ENCODE measurements at regions not wholly inside any gene's neighbourhood (a gene's known extent, or its start where the extent isn't known, plus 50 kb on each side); places are given as distances from the start of the nearest gene placed in this dataset.
"Not testable (repeated sequence)": the region's sequence is repeated elsewhere in the genome, so short reads cannot be mapped to it uniquely, and the experiment has no call there.

DNA sequence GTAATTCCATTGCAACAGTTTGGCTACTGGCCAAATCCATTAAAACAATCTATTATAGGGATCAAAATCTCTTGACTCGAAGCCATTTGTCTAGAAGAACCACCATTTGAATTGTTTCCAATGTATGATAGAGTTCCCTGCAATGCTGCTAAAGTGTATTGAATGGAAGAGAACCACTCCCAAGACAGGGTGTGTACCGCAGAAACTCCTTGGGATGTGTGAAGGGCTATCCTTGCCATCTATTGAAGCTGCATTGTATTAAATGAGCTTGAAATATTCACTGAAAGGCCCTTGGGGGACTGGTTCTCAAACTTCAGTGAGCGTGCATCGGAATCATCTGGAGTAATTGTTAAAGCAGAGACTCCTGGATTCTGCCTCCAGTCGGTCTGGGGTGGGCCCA is 260.4 kb upstream of the MEIS1 start:
- DNase-seq = no peak

DNA sequence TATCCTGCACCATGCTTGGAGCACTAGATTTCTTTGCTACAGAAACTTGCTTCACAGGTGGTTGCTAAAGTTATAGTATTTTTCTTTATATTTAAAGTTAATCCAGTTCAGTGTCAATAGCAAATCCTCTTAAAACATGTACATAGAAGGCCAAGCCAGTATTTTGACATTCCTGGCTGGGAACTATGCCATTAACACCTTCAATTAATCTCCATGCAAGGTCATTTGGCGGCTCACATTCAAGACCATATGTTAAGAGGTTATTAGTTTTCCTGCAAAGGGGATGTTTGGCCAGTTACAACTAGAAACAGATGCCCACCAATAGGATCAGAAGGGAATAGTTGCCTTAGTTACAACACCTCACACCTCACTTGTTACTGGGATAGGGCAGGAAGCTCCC is 261.3 kb upstream of the MEIS1 start:
- DNase-seq = no peak

DNA sequence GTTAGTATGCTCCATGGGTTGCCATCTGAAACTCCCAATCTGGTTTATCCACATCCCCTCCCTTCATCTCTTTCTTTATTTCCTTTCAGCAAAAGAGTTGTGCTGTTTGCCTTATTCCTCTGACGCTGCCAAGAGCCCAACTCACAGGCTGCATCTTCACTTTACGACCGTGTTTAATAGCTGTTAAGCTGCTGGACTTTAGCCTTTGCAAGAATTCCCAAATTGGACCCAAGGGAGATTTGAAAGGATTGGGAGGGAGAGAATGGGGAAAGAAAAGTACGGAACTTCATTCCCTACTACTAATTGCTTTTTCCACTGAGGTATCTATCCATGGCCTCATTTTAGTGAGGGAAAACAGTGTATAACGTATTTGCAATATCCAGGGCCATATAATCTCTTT is 263.4 kb upstream of the MEIS1 start:
- DNase-seq = no peak

DNA sequence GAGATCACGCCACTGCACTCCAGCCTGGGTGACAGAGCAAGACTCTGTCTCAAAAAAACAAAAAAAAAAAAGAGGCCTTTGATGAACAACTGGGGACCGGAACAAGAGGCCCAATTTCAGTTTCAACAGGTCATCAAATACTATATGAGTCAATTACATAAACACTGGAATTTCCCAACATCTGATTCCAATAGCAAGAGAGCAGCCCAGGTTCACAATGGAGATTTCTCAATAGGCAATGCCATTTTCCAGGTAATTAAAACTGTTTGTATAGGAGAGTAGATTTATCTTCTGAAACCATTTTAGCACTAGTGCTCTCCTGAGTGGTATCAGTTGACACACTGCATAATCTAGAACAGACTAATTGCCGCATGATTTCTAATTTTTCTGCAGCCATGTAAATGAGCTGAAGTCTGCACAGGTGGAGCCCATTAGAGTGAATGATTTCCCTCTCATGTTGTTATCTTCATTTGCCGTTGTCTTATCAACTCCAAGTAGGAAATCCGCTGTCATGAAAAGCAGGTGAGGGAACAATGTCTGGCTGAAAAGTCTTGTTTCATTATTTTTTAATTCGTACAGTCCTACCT is 264.1 kb upstream of the MEIS1 start:
- DNase-seq = no peak

DNA sequence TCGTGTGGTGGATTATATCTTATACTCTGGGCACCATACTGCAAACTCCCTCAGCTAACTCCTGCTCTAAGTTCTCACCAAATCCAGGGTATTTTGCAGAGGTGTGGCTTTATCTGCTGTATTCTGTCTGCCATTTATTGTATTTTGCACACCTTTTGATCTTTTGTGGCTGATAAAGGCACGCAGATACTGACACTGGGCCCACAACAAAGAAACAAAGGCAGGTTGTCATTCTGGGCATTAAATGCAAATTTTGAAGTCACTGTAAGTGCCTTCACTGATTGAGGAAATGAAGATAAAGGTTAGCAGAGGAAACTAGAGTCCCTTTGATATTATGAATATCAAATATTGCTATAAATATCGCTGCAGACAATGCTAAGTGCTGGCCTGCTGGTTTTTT is 265.8 kb upstream of the MEIS1 start:
- DNase-seq = no peak

DNA sequence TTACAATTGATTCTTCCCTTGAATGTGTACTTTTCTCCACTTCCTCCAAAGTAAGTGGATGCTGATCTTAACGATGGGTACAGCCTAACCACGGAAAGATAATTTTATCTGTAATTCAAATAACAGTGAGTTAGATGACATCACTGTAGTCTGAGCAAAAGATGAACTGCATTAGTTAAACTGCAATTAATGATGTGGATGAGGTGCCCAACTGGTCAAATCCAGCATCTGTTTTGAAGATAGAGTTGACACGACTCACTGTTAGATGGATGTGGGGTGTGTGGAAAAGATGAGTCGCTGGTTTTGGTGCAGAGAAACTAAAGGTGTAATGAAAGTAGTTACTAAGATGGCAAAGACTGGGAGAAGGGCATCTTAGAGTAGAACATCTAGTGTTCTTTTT is 270.5 kb upstream of the MEIS1 start:
- no peak for DNase-seq

DNA sequence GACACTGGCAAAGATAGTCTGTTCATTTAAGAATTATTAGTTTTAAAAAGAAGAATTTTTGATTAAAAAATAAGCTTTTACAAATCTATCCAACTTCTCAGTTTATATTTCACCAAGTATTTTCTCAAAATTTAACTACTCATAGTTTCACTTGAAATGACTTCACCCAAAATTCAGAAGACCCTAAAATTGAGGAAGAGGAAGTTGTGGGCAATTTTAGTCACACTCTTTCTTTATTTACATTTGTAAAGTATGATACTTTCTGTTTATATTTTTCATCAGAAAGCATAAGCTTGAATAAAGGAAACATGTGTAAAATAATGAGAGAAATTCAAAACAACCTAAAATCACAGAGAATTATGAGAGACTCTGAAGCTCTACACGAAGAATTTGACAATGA is 278.8 kb upstream of the MEIS1 start:
- DNase-seq = no peak

DNA sequence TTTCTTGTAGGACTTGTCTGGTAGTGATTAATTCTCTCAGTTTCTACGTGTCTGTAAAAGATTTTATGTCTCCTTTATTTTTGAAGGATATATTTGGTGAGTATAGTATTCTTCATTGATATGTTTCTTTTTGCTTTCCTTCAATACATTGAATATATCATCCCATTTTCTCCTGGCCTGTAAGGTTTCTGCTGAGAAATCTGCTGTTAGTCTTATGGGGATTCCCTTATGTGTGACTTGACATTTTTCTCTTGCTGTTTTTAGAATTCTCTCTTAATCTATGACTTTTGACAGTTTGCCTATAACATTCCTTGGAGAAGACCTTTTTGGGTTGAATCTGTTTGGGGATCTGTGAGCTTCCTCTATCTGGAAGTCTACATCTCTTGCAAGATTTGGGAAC is 281.0 kb upstream of the MEIS1 start:
- DNase-seq = no peak

DNA sequence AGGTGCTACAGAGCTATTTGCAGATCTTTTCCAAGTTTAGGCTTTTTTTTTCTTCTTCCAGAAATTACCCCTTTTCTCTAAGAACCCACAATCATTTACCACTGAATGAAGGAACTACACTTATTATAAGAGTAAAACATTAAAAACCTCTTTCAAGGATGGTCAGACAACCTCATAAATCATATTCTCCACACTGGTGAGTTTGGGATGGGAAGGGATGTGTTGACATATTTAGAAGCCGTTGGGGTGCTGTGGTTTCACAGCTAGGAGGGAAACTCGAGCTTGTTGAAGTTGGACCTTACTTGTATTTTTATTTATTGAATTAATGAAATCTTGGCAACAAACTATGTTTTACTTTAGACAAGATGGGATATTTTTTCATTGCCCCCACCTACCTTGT is 289.4 kb upstream of the MEIS1 start:
- DNase-seq = no peak

DNA sequence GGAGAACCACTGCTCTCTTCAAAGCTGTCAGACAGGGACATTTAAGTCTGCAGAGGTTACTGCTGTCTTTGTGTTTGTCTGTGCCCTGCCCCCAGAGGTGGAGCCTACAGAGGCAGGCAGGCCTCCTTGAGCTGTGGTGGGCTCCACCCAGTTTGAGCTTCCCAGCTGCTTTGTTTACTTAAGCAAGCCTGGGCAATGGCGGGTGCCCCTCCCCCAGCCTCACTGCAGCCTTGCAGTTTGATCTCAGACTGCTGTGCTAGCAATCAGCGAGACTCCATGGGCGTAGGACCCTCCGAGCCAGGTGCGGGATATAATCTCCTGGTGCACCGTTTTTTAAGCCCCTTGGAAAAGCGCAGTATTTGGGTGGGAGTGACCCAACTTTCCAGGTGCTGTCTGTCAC is 290.6 kb upstream of the MEIS1 start:
- not testable (repeated sequence) for DNase-seq

DNA sequence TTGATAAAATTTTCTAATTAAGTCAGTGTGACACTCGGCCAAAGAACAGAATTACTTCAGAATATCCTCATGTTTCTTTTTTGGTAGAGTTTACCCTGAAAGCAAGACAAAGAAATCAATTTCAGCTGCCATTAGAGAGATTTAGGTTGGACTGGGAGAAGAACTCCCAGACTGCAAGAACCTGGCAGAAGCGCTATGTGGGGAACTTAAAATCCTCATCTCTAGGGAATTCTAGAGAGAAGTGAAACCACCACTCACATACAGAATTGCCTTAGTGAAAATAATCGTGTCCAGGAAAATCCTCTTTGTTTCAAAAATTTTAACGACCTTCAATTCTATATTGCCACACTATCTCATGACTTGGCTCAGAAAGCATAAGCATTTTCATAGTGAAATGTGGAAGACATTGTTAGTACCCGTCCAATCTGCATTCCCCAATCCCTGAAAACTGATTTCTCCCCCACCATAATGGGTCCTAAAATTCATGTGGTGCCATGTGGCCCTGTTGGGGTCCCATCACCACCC is 297.3 kb upstream of the MEIS1 start:
- no peak for DNase-seq

DNA sequence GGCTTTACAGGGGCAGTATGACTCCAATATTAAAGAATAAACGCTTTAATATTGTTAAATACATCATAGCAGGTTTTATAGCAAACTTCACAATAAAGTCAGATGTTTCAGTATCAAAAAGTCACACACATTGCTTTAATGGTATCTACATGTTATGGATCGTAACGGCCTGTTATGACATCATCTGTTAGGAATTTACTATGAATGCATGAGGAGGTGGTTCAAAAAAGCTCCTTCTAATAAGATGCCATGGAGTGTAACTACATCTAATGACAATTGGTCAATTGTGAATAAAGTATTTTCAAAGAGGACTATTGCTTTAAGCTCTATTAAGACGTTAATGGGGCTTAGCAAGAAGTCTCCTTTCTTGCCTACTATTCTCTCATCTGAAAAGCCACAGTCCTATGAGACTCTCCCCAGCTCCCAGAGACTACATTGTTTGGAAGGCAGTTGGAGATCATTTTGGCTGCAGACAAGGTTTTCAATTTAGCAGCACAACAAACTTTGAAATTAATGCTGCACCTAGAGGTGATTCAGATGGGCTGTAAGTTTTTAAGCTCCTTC is 300.7 kb upstream of the MEIS1 start:
- no peak for DNase-seq

DNA sequence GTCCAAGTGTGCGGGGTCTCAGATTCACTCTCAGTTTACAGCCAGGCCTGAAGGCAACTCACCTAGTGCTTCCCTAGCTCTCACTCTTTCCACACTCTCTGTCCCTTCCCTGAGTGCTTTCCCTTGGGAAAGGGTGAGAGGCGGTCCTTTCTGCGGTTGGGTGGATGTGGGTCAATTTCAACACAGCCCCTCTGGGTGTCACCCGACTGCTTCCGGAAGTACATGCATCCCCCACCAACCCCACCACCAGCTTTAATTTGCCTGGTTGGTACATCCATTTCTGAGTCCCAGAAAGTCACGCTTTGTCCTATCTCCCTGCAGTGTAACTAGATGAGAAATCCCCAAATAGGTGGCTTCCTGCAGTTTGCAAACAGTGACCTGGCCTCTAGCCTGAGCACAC is 307.3 kb upstream of the MEIS1 start:
- DNase-seq = no peak

DNA sequence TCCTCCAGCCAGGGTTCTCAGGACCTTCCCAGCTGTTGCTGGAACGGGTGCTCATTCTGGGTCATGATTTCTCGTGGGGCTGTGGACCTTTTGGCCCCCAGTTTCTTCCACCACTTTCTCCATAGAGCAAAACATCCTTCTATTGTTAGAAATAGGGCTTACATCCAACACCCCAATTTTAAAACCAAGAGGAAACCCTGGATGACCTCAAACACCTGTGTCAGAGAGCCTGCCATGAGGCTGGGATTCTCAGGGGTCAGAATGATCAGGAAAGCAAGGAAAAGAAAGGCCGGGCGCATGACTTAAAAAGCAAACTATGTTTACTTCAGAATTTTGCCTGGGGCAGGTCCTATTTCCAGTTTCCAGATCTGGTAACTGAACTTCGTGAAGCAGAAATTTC is 307.9 kb upstream of the MEIS1 start:
- no peak for DNase-seq

DNA sequence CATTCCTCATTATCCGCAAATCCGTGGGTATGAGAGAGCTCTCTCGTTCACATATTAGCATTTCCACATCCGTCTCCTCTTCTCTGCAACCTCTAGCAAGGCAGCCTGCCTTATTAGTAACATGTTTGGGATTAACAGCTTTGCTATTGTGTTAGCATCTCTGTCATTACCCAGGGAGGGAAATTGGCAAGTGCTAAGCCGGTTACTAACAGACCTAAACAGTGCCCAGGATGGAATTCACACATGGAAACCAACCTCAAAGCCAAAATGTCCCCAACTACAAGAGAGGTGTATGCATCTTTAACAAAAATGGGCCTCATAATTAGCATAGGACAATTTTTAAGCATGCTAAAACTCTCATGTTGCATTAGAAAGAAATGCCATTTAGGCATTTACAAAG is 309.0 kb upstream of the MEIS1 start:
- no peak for DNase-seq

DNA sequence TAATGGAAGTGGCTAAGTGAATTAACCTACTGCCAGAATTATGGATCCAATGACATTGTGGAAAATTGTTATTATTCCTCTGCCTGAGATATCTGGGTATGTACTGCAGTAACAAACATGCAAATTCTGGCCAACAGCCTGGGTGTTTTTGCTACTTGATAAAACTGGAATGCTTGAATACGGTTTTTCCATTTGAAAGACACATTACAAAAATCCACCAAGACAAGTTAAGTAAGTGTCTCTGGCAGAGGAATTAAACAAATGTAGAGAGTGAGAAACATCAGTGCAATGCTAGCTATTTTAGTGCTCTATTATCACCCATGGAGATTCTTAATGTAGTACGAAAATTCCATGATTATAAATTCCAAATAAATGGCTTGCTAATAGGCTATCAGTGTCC is 312.4 kb upstream of the MEIS1 start:
- DNase-seq = no peak

DNA sequence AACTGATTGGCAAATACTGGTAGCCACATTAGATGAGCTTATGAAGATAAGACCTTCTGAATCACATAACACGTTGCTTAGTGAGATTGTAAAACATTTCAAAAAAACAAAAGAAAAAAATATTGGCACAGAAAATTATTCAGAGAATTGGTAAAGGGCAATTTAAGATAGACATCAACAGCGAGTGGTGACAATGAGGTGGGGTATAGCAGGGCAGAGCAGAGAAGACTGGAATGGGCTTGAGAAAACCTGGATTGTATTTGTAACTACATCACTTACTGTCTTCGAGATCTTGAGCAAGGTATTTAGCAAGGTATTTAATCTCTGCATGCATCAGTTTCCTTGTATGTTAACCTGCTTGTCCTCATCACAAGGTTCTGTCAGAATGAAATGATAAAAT is 313.0 kb upstream of the MEIS1 start:
- DNase-seq = no peak

DNA sequence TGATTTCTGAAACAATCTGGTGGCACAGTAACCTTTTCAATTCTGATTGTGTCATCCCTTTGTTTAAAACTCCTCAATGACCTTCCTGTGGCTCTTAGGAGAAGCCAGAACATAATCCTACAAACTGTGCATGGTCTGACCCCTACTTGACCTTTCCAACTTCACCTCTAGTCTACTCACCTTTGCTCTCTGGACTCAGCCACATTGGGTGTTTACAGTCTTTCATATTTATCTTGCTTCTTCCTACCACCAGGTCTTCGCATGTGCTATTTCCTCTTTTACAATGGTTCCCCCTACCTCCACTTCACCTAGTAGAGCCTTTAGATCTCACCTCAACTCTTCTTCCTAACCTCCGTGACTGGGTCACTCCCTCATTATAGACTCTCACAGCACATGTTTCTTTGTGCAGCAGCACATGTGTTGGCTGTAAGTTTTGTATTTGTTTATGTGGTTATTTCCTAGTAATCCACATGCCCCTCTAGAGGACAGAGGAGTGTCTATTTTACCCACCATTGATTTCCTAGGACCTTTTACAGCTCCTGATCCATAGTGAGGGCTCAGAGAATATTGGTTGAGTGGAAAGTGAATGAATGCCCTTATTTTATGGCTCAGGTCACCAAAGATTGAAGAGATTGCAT is 320.8 kb upstream of the MEIS1 start:
- DNase-seq = no peak

DNA sequence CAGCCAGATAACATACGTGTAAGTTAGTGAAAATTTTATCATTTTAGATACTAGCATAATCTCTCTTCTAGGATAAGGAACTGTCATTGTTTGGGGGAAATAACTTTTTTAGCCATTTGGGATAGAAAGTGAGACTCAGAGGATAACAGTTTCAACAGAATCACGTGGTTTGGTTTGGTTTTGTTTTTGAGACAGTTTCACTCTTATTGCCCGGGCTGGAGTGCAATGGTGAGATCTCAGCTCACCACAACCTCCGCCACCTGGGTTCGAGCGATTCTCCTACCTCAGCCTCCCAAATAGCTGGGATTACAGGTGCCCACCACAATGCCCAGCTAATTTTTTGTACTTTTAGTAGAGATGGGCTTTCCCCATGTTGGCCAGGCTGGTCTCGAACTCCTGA is 323.2 kb upstream of the MEIS1 start:
- no peak for DNase-seq

DNA sequence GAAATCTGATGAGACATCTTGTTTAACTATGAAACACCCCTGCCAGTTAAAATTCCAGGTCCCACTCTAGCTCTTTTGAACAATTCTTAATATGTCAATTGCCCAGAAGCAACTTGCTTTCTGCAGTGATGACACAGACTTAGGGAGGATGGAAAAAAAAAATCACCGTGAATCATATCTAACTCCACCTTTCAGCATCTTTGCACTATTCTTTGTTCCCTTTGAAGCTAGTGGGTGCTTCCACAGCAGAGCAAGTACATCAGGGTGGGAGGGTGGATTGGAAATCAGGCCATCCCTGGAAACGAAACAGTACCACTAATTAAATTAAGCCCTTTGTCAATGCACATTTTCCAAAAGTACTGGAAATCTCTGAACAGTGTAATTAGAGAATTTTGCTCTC is 324.3 kb upstream of the MEIS1 start:
- peak in 1 of 51 donors; percentile 8 for DNase-seq

DNA sequence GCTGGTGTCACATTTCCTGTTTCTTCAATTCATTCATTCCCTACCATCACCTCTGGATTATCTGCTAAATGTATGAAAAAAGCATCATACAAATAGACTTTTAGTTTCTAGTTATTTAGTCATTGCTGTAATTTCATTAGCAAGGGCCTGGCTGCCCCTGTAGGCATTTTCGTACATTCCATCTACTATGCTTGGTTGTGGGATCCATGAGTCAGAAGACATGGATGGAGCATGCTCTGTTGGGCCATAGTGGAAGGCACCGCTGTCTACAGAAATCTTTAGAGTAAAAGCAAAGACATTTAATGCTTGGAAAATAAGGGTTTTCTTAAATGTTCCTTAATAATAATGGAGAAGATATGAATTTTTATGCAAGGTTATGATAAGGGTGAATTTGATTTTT is 324.8 kb upstream of the MEIS1 start:
- DNase-seq = no peak

DNA sequence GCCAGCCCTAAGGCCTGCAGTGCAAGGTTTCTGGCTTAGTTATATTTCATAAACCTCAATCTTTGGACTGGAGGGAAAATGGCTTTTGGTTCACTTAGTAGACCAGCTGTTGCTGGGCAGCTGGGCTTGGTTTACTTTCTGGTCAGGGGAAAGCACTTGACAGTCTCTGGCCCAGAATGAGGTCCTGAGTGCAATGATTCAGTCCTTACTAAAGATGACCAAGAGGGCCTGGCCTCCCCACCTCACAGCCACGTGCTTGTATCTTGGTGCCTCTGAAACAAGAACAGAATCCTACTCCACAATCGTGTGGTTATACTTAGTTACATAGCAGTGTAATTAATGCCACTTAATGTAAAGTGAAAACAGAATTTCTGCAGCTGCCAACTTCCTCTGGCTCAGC is 325.5 kb upstream of the MEIS1 start:
- DNase-seq = no peak

DNA sequence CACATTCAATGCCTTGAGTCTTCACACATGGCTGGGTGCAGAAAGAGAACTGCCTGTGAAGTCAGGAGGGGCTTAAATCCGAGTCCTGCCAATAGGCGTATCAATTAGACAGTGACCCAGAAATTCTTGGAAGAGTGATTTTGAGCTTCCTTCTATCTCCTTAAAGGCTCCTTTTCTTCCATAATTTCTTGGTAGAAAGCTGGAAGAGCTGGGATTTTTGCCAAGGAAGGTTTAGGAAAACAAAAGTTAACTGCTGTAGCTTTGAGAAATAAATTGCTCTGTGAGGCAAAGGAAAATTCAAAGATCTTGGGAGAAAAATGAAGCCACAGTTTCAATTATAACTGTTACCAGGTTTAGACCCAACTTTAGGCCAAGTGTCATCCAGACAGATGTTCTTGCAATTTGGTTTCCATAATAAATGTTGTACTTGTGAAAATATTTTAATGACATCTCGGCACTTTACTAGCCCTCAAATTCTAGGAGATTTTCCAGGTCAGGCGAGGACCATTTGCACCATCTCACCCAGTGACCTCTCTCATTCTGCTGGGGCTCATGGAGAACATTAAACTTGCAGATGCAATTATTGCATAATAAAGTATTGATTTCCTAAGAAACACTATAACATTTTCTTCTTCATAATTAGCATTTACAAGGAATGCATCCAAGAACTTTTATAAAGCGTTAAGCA is 329.7 kb upstream of the MEIS1 start:
- no peak for DNase-seq

Data from hypothalamus (tissue), 51 donors.